A673 (cell line): ENCODE measurements at regions not wholly inside any gene's neighbourhood (a gene's known extent, or its start where the extent isn't known, plus 50 kb on each side); places are given as distances from the start of the nearest gene placed in this dataset.

Source experiments
- BruUV-seq: library from RNA; stranded (reverse); fragments of 400-500 nt; replicated peaks from 2 replicates; lab custom pipeline; 2021; lab: Mats Ljungman, UMichigan
- CTCF ChIA-PET: fragments of 300-600 bp; sonication (Branson Sonifier 250); formaldehyde crosslinking; loops from one replicate; lab custom pipeline; 2022; ENCODE audit warnings: antibody characterized with exemption; lab: Charles Lee
- POLR2A ChIA-PET: fragments of 300-600 bp; sonication (Branson Sonifier 250); formaldehyde crosslinking; loops from one replicate; lab custom pipeline; 2022; ENCODE audit warnings: antibody characterized with exemption; ENCODE audit not compliant: low non-redundant PET; lab: Charles Lee
- DNase-seq: peaks from one replicate; pipeline ENCODE4 v3.0.0-alpha.2; 2015; ENCODE audit warnings: low spot score
- H3K27ac ChIP-seq: fragments of 200-600 bp; sonication (generic); 2 replicates; pipeline ENCODE4 v1.5.1; 2016; ENCODE audit warnings: mixed run types, low read depth, mild to moderate bottlenecking, mixed read lengths, antibody characterized with exemption, low read length; ENCODE audit not compliant: poor library complexity, severe bottlenecking
- H3K27me3 ChIP-seq: fragments of 200-600 bp; sonication (generic); replicated peaks from 2 replicates; pipeline ENCODE4 v1.6.1; 2017; ENCODE audit warnings: mixed run types, low read depth, mild to moderate bottlenecking, mixed read lengths, antibody characterized with exemption, low read length; ENCODE audit not compliant: insufficient read depth, poor library complexity
- H3K36me3 ChIP-seq: fragments of 200-600 bp; sonication (generic); 2 replicates; pipeline ENCODE4 v1.6.1; 2016; ENCODE audit warnings: mixed run types, mild to moderate bottlenecking, mixed read lengths, antibody characterized with exemption, low read length; ENCODE audit not compliant: insufficient read depth, poor library complexity, severe bottlenecking
- H3K4me1 ChIP-seq: fragments of 200-600 bp; sonication (generic); 2 replicates; pipeline ENCODE4 v1.6.1; 2017; ENCODE audit warnings: mixed run types, mild to moderate bottlenecking, mixed read lengths, antibody characterized with exemption, low read length; ENCODE audit not compliant: insufficient read depth, poor library complexity, severe bottlenecking
- H3K4me3 ChIP-seq: fragments of 200-600 bp; sonication (generic); 2 replicates; pipeline ENCODE4 v1.5.1; 2016; ENCODE audit warnings: low read depth, mixed run types, mild to moderate bottlenecking, mixed read lengths, low read length; ENCODE audit not compliant: poor library complexity, severe bottlenecking
- H3K9me3 ChIP-seq: fragments of 200-600 bp; sonication (generic); 2 replicates; pipeline ENCODE4 v1.6.1; 2016; ENCODE audit warnings: mixed run types, low read depth, mild to moderate bottlenecking, mixed read lengths, antibody characterized with exemption, low read length; ENCODE audit not compliant: poor library complexity, severe bottlenecking
- CTCF ChIP-seq: fragments of 300-800, 200-600 bp; sonication (generic); conservative IDR thresholded peaks from 2 replicates; pipeline ENCODE4 v1.5.1; 2017; ENCODE audit warnings: low read depth, mild to moderate bottlenecking, antibody characterized with exemption, low read length, moderate library complexity, mixed read lengths
- EZH2 ChIP-seq: fragments of 200-600 bp; sonication (generic); IDR thresholded peaks from 2 replicates; pipeline ENCODE4 v1.6.1; 2017; ENCODE audit warnings: borderline replicate concordance, low read depth, mild to moderate bottlenecking, mixed read lengths, antibody characterized with exemption, low read length; ENCODE audit not compliant: poor library complexity, severe bottlenecking
- intact Hi-C: fragments of 100-400 bp; cut with micrococcal nuclease; formaldehyde crosslinking; loops from one replicate; pipeline ENCODE4 v1.10.0; 2022; ENCODE audit not compliant: unreplicated experiment

- H3K36me3 ChIP-seq: no peaks in the 10 kb centered on the region
- no peaks in the 10 kb centered on the region for H3K27me3 ChIP-seq
- H3K4me3 ChIP-seq: no peak overlapping the region
- no peak for TF ChIP-seq EZH2
- TF ChIP-seq CTCF: no peak
- CTCF ChIA-PET: no interaction called here
- no TSS peak for BruUV-seq
- no peak for DNase-seq
- POLR2A ChIA-PET: no interaction called here
- no peak overlapping the region for H3K27ac ChIP-seq
- no peaks in the 10 kb centered on the region for H3K9me3 ChIP-seq
- intact Hi-C loops: no loop called here
- no peaks in the 10 kb centered on the region for H3K4me1 ChIP-seq
These were observed 52.9 kb upstream of the NEBL start for GRCh38 chr10:20949967-20950366.

GRCh38 chr10:20948686-20949327 lies 51.7 kb upstream of the NEBL start:
- no peak overlapping the region for H3K27ac ChIP-seq
- no peaks in the 10 kb centered on the region for H3K9me3 ChIP-seq
- H3K36me3 ChIP-seq: no peaks in the 10 kb centered on the region
- H3K4me1 ChIP-seq: no peaks in the 10 kb centered on the region
- CTCF ChIA-PET: no interaction called here
- H3K27me3 ChIP-seq: no peaks in the 10 kb centered on the region
- intact Hi-C loops: no loop called here
- no peak for DNase-seq
- POLR2A ChIA-PET: no interaction called here
- no peak for TF ChIP-seq CTCF
- no peak for TF ChIP-seq EZH2
- no peak overlapping the region for H3K4me3 ChIP-seq
- no TSS peak for BruUV-seq
